Hematopoietic multipotent progenitor cell treated with erythropoietin and hydrocortisone succinate and interleukin-3 and kit ligand, for 8 days (in vitro differentiated cells): ENCODE measurements at regions not wholly inside any gene's neighbourhood (a gene's known extent, or its start where the extent isn't known, plus 50 kb on each side); places are given as distances from the start of the nearest gene placed in this dataset.
A peak's percentile ranks its signal among the peaks of the same experiment; 100 is the strongest.

Source experiments
- DNase-seq: peaks from one replicate; pipeline ENCODE4 v3.0.0-alpha.2; 2015

GRCh38 chr12:130263025-130263424 is 74.7 kb upstream of the PIWIL1 start:
- no peak for DNase-seq

DNA sequence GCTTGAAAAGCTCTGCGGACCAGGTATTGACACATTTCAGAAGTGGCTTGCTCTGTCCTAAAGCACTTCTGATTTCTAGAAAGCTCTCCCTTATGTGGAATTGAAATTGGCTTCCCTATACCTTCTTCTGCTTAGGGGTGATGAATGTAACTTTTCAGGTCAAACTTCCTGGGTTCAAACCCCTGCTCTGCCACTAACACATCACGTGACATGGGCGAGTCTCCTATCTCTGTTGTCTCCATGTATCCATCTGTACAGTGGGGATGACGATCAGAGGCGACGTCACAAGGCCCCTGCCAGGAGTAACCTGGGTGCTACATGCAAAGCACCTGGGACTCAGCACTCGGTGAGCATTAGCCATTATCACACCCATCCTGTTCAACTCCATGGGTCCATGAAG is 73.7 kb upstream of the PIWIL1 start:
- no peak for DNase-seq

- DNase-seq, result no peak
Observed at GRCh38 chr12:130266751-130267150, 70.9 kb upstream of the PIWIL1 start.

GRCh38 chr12:130280231-130280630 is 57.5 kb upstream of the PIWIL1 start:
- DNase-seq, result no peak

GRCh38 chr12:130280742-130281141 is 56.9 kb upstream of the PIWIL1 start:
- no peak for DNase-seq

- peak; percentile 18 for DNase-seq
Observed at GRCh38 chr12:130281153-130281799, 56.4 kb upstream of the PIWIL1 start.

DNA sequence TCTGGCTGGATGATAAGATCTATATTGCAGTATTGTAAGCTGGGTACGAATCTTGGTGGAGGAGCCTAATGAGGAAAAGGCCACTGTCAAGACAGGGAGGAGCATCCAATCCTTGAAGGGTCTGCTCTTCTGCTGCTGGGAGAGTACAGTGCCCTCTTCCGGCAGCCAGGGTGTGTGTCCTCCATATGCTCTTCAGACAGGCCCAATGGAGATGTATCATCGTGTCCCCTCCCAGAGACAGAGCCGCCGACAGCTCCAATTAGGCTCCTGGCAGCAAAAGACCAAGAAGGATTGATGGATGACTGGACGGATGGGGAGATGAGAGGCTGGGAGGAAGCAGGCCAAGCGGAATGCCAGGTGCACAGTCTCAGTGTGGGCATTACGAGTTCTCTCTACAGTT is 51.6 kb upstream of the PIWIL1 start:
- no peak for DNase-seq

- no peak for DNase-seq
Observed at GRCh38 chr12:130286741-130287440, 50.8 kb upstream of the PIWIL1 start.
